AG09319 (cell line): ENCODE measurements at regions not wholly inside any gene's neighbourhood (a gene's known extent, or its start where the extent isn't known, plus 50 kb on each side); places are given as distances from the start of the nearest gene placed in this dataset.
A peak's percentile ranks its signal among the peaks of the same experiment; 100 is the strongest.

ENCODE experiments used
- DNase-seq: peaks from one replicate; pipeline ENCODE4 v3.0.0-alpha.2; 2010; ENCODE audit warnings: low read depth; ENCODE audit errors: extremely low read depth
- TF ChIP-seq, protein P1 (sequence below): IDR thresholded peaks from 2 replicates; pipeline ENCODE4 v1.5.1; 2011; ENCODE audit warnings: low read depth, mild to moderate bottlenecking, inconsistent platforms, low read length, moderate library complexity

DNA sequence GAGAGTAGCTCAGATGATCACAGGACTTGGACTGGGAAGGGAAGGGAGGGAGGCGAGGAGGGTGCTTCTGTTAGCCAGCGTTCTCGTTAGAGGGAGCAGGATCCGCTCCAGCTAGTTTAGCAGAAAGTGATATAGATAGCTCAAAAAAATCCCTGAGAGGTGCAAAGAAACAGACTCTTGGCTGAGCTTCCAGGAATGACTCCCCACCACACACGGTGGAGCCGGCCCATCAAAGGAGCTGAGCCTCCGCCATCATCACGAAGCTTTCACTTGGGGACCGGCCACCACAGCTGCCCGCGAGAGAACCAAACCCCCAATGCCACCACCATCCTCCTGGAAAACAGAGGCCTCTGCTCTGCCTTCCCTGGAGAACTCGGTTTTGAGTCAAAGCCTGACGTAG, 124.6 kb upstream of the BCL2L14 start:
- DNase-seq, result no peak
- TF ChIP-seq, protein P1, sequence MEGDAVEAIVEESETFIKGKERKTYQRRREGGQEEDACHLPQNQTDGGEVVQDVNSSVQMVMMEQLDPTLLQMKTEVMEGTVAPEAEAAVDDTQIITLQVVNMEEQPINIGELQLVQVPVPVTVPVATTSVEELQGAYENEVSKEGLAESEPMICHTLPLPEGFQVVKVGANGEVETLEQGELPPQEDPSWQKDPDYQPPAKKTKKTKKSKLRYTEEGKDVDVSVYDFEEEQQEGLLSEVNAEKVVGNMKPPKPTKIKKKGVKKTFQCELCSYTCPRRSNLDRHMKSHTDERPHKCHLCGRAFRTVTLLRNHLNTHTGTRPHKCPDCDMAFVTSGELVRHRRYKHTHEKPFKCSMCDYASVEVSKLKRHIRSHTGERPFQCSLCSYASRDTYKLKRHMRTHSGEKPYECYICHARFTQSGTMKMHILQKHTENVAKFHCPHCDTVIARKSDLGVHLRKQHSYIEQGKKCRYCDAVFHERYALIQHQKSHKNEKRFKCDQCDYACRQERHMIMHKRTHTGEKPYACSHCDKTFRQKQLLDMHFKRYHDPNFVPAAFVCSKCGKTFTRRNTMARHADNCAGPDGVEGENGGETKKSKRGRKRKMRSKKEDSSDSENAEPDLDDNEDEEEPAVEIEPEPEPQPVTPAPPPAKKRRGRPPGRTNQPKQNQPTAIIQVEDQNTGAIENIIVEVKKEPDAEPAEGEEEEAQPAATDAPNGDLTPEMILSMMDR, result no peak

DNA sequence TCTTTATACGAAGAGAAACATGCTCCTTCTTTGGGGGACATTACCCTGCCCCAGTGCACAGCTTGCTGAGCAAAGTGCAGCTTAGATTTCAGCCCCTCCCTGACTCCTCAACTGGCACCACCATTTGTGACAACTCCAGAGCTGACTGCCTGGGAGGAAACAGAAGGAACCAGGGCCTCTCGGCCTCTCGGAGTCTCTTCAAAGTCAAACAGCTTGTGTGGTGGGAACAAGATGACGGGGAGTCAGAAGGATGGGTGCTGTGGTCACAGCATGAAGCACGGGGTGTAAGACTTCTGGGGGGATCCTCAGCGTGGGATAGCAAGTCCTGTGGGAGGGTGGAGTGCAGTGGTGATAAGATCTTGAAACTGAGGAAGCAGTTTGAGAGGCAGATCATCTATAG, 123.5 kb upstream of the BCL2L14 start:
- TF ChIP-seq, protein P1, result no peak
- no peak for DNase-seq

DNA sequence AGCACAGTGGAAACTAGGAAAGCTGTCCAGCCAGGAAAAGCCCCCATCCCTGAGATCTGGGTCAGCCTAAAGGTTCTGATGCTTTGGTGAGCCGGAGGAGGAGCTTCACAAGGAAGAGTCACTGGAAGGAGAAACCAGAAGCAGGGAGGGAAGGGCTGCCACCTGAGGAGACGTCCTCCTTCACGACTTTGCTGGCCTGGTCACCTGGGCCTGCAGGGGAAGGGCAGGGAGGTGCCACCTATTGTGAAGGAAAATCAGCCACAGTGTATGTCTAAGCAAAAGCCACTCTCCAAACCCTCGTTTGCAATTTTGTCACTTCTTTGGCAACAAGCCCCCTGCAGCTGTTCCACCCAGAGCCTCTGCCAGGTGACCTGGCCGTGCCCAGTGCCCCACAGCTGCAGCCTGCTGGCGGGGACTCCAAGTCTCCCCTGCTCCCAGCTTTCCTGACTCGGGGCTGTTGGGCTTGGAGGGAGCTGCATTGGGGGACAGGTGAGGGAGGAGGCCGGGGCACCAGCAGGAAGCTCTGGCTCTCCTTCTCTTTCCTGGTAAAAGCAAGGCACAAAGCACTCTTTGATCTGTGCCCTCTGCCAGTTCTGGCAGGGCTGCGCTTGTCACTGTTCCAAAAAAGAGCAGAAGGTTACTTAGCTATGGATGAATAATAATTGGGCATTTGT, 120.9 kb upstream of the BCL2L14 start:
- DNase-seq, result no peak

DNA sequence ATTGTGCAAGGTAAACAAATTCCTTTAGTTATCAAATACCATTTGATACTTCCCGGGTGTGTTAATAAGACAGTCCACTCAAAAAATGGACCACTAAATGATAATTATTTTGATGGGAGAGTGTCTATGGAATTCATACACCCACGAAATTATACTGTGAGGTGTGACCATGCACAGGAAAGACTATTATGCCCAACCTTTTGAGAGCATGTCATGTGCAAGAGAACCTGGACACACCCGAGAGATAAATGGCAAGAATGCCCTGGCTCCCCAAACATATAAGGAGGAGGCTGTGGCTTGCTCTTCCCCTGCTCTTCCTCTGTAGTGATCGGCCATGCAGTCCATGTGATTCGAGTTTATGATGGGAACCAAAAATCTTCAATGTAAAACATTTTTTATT, 119.5 kb upstream of the BCL2L14 start:
- DNase-seq, result no peak
- TF ChIP-seq, protein P1, result no peak

More for the DNA sequence above, 120.9 kb upstream of the BCL2L14 start:
- TF ChIP-seq, protein P1, result no peak

DNA sequence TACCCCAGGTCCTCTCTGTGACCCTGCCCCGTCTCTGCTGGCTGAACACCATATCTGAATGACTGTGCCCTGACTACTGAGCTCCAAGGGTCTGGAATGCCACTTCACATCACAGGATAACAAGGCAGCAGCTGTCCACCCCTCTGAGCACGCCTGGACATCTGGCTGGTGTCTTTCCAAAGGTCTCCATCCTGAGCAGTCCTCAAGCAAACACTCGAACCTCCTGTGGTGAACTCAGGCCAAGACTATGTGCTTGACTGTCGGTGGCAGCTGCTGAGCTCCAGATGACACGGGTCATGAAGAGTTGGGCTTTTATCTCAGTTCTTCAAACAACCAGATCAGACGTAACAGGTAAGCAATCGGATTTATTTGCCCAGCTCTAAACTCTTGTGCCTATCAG, 117.2 kb upstream of the BCL2L14 start:
- TF ChIP-seq, protein P1, result no peak
- DNase-seq, result no peak

DNA sequence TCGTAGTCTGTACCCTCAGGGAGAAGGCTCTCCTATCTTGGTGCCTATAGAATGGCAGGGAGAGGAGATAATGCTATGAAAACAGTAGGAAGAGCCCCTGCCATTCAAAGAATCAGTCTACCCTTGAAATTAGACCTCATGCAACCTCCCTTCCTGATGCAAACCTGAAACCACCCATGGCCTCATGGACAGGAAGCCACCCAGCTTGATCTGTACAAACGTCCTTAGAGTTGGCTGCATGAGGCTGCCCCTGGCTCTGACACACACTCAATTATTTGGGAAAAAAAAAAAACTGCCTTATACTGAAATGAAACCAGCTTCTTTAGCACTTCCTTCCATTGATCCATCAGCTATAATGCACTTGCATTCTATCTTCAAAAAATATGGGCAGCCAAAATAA, 116.6 kb upstream of the BCL2L14 start:
- DNase-seq, result no peak
- TF ChIP-seq, protein P1, result no peak

DNA sequence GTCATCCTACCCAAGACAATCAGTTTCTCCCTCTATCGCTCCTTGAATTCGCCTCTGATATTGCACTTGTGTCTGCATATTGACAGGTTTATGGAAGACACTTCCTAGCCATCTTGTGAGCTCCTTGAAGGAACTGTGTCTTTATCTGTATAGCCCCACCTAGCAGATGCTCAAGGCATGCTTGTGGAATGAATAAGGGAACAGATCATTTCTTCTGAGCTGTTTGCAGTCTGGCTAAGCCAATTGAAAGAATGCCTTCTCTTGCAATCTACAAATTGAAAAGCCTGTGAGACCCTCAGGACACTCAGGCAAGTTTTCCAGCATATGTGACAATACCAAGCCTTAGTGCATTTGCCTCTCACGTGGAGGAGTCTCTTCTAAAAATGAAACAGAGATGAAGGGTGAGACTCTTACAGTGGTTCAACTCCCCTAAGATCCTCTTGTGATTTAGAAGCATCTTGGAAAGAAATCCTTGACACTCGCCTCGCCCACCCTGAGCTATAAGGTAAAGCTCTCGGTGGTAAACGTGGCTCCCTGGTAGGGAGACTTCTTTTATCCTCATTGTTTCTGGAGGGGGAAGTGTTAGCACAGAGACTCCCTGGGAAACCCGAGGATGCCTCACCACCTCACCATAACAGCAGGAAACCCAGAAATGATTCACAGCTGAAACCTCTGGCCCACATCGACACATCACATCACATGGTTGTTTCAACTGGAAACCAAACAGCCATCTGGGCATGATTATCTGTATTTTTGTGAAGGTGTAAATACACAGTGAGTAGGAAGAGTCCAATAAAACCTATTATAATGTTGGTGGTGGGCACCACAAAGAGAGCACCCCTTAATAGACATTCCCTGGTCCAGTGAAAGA, 112.3 kb upstream of the BCL2L14 start:
- TF ChIP-seq, protein P1, result no peak
- DNase-seq, result peak; percentile 41
